IMR-90 (cell line): ENCODE measurements at regions not wholly inside any gene's neighbourhood (a gene's known extent, or its start where the extent isn't known, plus 50 kb on each side); places are given as distances from the start of the nearest gene placed in this dataset.

Experiments
- BHLHE40 ChIP-seq: fragments of 150-350 bp; IDR thresholded peaks from 2 replicates; pipeline ENCODE4 v1.6.1; 2016; ENCODE audit warnings: mild to moderate bottlenecking, low read depth, low read length
- CEBPB ChIP-seq: IDR thresholded peaks from 2 replicates; pipeline ENCODE4 v1.6.1; 2012; ENCODE audit warnings: low read depth, low read length, improper control_type of control experiment
- CHD1 ChIP-seq: IDR thresholded peaks from 2 replicates; pipeline ENCODE4 v1.6.1; 2012; ENCODE audit warnings: low read depth, low read length, improper control_type of control experiment
- CTCF ChIP-seq: conservative IDR thresholded peaks from 2 replicates; pipeline ENCODE4 v1.5.1; 2012; ENCODE audit warnings: mild to moderate bottlenecking, low read depth, low read length, improper control_type of control experiment
- FOS ChIP-seq: fragments of 150-350 bp; IDR thresholded peaks from 2 replicates; pipeline ENCODE4 v1.6.1; 2016; ENCODE audit warnings: low read depth, low read length
- MAFK ChIP-seq: IDR thresholded peaks from 2 replicates; pipeline ENCODE4 v1.6.1; 2012; ENCODE audit warnings: low read depth, low read length, improper control_type of control experiment
- MXI1 ChIP-seq: IDR thresholded peaks from 2 replicates; pipeline ENCODE4 v1.6.1; 2012; ENCODE audit warnings: low read depth, mild to moderate bottlenecking, low read length, moderate library complexity, borderline replicate concordance
- NFE2L2 ChIP-seq: fragments of 150-350 bp; IDR thresholded peaks from 2 replicates; pipeline ENCODE4 v1.6.1; 2016; ENCODE audit warnings: low read depth, mild to moderate bottlenecking, low read length
- POLR2A ChIP-seq: IDR thresholded peaks from 2 replicates; pipeline ENCODE4 v1.6.1; 2012; ENCODE audit warnings: mild to moderate bottlenecking, low read depth, low read length
- RAD21 ChIP-seq: IDR thresholded peaks from 2 replicates; pipeline ENCODE4 v1.6.1; 2012; ENCODE audit warnings: low read length, improper control_type of control experiment
- RCOR1 ChIP-seq: IDR thresholded peaks from 2 replicates; pipeline ENCODE4 v1.6.1; 2012; ENCODE audit warnings: mild to moderate bottlenecking, low read length, improper control_type of control experiment; ENCODE audit not compliant: insufficient replicate concordance
- RFX5 ChIP-seq: IDR thresholded peaks from 2 replicates; pipeline ENCODE4 v1.8.0; 2012; ENCODE audit warnings: low read depth, mild to moderate bottlenecking, low read length, moderate library complexity
- TF ChIP-seq, protein P1 (sequence below): fragments of 150-350 bp; IDR thresholded peaks from 2 replicates; pipeline ENCODE4 v1.6.1; 2017; ENCODE audit warnings: mild to moderate bottlenecking, antibody characterized with exemption, low read length, low read depth

- TF ChIP-seq CTCF (no peak), RFX5 (no peak), POLR2A (no peak), CEBPB (no peak), MXI1 (no peak), RAD21 (no peak), CHD1 (no peak), BHLHE40 (no peak), MAFK (no peak), NFE2L2 (no peak), RCOR1 (no peak), FOS (no peak)
- TF ChIP-seq, protein P1, sequence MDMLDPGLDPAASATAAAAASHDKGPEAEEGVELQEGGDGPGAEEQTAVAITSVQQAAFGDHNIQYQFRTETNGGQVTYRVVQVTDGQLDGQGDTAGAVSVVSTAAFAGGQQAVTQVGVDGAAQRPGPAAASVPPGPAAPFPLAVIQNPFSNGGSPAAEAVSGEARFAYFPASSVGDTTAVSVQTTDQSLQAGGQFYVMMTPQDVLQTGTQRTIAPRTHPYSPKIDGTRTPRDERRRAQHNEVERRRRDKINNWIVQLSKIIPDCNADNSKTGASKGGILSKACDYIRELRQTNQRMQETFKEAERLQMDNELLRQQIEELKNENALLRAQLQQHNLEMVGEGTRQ = no peak
Observed at GRCh38 chr13:111396457-111396856, 76.0 kb downstream of the TEX29 start.
